ENCODE measurements at regions not wholly inside any gene's neighbourhood (a gene's known extent, or its start where the extent isn't known, plus 50 kb on each side); places are given as distances from the start of the nearest gene placed in this dataset.

GRCh38 chr2:144629935-144630334 is 110.0 kb upstream of the ZEB2 start:
- Histone ChIP-seq H2BK15ac (ENCODE audit: low read depth, poor library complexity, severe bottlenecking) (no peak overlapping the region), H3K14ac (ENCODE audit: low read length in 2 of 2) (no peak overlapping the region), H3K27me3 (ENCODE audit: control insufficient read depth in 1 of 2, insufficient read depth in 1 of 2, low read length in 2 of 2) (no peaks in the 10 kb centered on the region), H3K4me2 (ENCODE audit: low read length, poor library complexity, severe bottlenecking) (no peak overlapping the region), H3K27ac (ENCODE audit: low read length, poor library complexity, severe bottlenecking) (no peak overlapping the region), H2BK12ac (ENCODE audit: low read length in 2 of 2) (no peak overlapping the region), H3K9ac (ENCODE audit: low read length) (no peak overlapping the region), H3K4me3 (ENCODE audit: insufficient read depth in 1 of 2, low read depth in 1 of 2, low read length in 2 of 2) (no peak overlapping the region), H3K9me3 (ENCODE audit: control insufficient read depth, low read length) (no peaks in the 10 kb centered on the region), H2BK120ac (ENCODE audit: low read depth, low read length) (no peak overlapping the region), H3K4me1 (ENCODE audit: control insufficient read depth, insufficient read depth, low read depth, low read length) (no peaks in the 10 kb centered on the region), H4K91ac (ENCODE audit: low read length) (no peak overlapping the region), H3K36me3 (ENCODE audit: control insufficient read depth in 1 of 2, insufficient read depth in 2 of 2, low read depth in 1 of 2, low read length in 2 of 2) (no peaks in the 10 kb centered on the region), H3K23ac (ENCODE audit: low read length in 2 of 2) (no peak overlapping the region), H4K8ac (ENCODE audit: low read length) (no peak overlapping the region), H2AFZ (ENCODE audit: low read depth, low read length) (no peak overlapping the region), H2AK5ac (ENCODE audit: low read length, severe bottlenecking) (no peak overlapping the region), H3K4ac (ENCODE audit: low read depth in 1 of 2, low read length in 2 of 2) (no peak overlapping the region), H2BK5ac (ENCODE audit: low read depth, low read length, poor library complexity, severe bottlenecking) (no peak overlapping the region), H3K79me1 (replicated peaks; ENCODE audit: low read length, poor library complexity, severe bottlenecking) (no peaks in the 10 kb centered on the region), H3K18ac (ENCODE audit: low read depth in 1 of 2, low read length in 2 of 2) (no peak overlapping the region)
- no peak for DNase-seq

- H3K14ac ChIP-seq (ENCODE audit: low read length in 2 of 2), result no peak overlapping the region
- H2AFZ ChIP-seq (ENCODE audit: low read depth, low read length), result no peak overlapping the region
- no peak overlapping the region for H4K91ac ChIP-seq (ENCODE audit: low read length)
- H3K36me3 ChIP-seq (ENCODE audit: control insufficient read depth in 1 of 2, insufficient read depth in 2 of 2, low read depth in 1 of 2, low read length in 2 of 2), result no peaks in the 10 kb centered on the region
- H4K8ac ChIP-seq (ENCODE audit: low read length), result no peak overlapping the region
- no peak overlapping the region for H3K27ac ChIP-seq (ENCODE audit: low read length, poor library complexity, severe bottlenecking)
- H3K79me1 ChIP-seq (replicated peaks; ENCODE audit: low read length, poor library complexity, severe bottlenecking), result no peaks in the 10 kb centered on the region
- no peaks in the 10 kb centered on the region for H3K4me1 ChIP-seq (ENCODE audit: control insufficient read depth, insufficient read depth, low read depth, low read length)
- no peak overlapping the region for H2BK120ac ChIP-seq (ENCODE audit: low read depth, low read length)
- no peak overlapping the region for H3K4me2 ChIP-seq (ENCODE audit: low read length, poor library complexity, severe bottlenecking)
- H2BK5ac ChIP-seq (ENCODE audit: low read depth, low read length, poor library complexity, severe bottlenecking), result no peak overlapping the region
- no peaks in the 10 kb centered on the region for H3K27me3 ChIP-seq (ENCODE audit: control insufficient read depth in 1 of 2, insufficient read depth in 1 of 2, low read length in 2 of 2)
- H3K18ac ChIP-seq (ENCODE audit: low read depth in 1 of 2, low read length in 2 of 2), result no peak overlapping the region
- H2BK12ac ChIP-seq (ENCODE audit: low read length in 2 of 2), result peak overlapping the region in 1 of 2 experiments; percentile 63
- no peak overlapping the region for H3K23ac ChIP-seq (ENCODE audit: low read length in 2 of 2)
- H3K4me3 ChIP-seq (ENCODE audit: insufficient read depth in 1 of 2, low read depth in 1 of 2, low read length in 2 of 2), result no peak overlapping the region
- H3K9me3 ChIP-seq (ENCODE audit: control insufficient read depth, low read length), result no peaks in the 10 kb centered on the region
- H2BK15ac ChIP-seq (ENCODE audit: low read depth, poor library complexity, severe bottlenecking), result no peak overlapping the region
- DNase-seq, result no peak
- no peak overlapping the region for H2AK5ac ChIP-seq (ENCODE audit: low read length, severe bottlenecking)
- no peak overlapping the region for H3K9ac ChIP-seq (ENCODE audit: low read length)
- H3K4ac ChIP-seq (ENCODE audit: low read depth in 1 of 2, low read length in 2 of 2), result no peak overlapping the region
These were observed 108.6 kb upstream of the ZEB2 start for GRCh38 chr2:144628566-144628965.

- WGBS, result 89% methylated on average over 4 of the region's 5 CpGs
- H2AK5ac ChIP-seq (ENCODE audit: low read length, severe bottlenecking), result no peak overlapping the region
These were observed 105.7 kb upstream of the ZEB2 start for GRCh38 chr2:144625626-144626025.

GRCh38 chr2:144625226-144625625 is 105.3 kb upstream of the ZEB2 start:
- WGBS, result 94% methylated on average over 2 of the region's 3 CpGs
- H3K14ac ChIP-seq (ENCODE audit: low read length in 2 of 2), result no peak overlapping the region
- H3K4ac ChIP-seq (ENCODE audit: low read depth in 1 of 2, low read length in 2 of 2), result no peak overlapping the region
- H4K8ac ChIP-seq (ENCODE audit: low read length), result no peak overlapping the region
- no peaks in the 10 kb centered on the region for H3K79me1 ChIP-seq (replicated peaks; ENCODE audit: low read length, poor library complexity, severe bottlenecking)
- no peak overlapping the region for H2AFZ ChIP-seq (ENCODE audit: low read depth, low read length)
- no peak overlapping the region for H3K9ac ChIP-seq (ENCODE audit: low read length)
- no peak overlapping the region for H2BK12ac ChIP-seq (ENCODE audit: low read length in 2 of 2)
- H3K27ac ChIP-seq (ENCODE audit: low read length, poor library complexity, severe bottlenecking), result no peak overlapping the region
- H3K9me3 ChIP-seq (ENCODE audit: control insufficient read depth, low read length), result peaks cover 6% of the 10 kb centered on the region
- no peak overlapping the region for H2BK120ac ChIP-seq (ENCODE audit: low read depth, low read length)
- no peak overlapping the region for H2BK5ac ChIP-seq (ENCODE audit: low read depth, low read length, poor library complexity, severe bottlenecking)
- H3K4me1 ChIP-seq (ENCODE audit: control insufficient read depth, insufficient read depth, low read depth, low read length), result no peaks in the 10 kb centered on the region
- H3K23ac ChIP-seq (ENCODE audit: low read length in 2 of 2), result no peak overlapping the region
- H3K4me2 ChIP-seq (ENCODE audit: low read length, poor library complexity, severe bottlenecking), result no peak overlapping the region
- H3K18ac ChIP-seq (ENCODE audit: low read depth in 1 of 2, low read length in 2 of 2), result no peak overlapping the region
- no peak for DNase-seq
- no peak overlapping the region for H4K91ac ChIP-seq (ENCODE audit: low read length)
- no peak overlapping the region for H2AK5ac ChIP-seq (ENCODE audit: low read length, severe bottlenecking)
- H3K27me3 ChIP-seq (ENCODE audit: control insufficient read depth in 1 of 2, insufficient read depth in 1 of 2, low read length in 2 of 2), result no peaks in the 10 kb centered on the region
- H3K36me3 ChIP-seq (ENCODE audit: control insufficient read depth in 1 of 2, insufficient read depth in 2 of 2, low read depth in 1 of 2, low read length in 2 of 2), result no peaks in the 10 kb centered on the region
- H2BK15ac ChIP-seq (ENCODE audit: low read depth, poor library complexity, severe bottlenecking), result no peak overlapping the region
- no peak overlapping the region for H3K4me3 ChIP-seq (ENCODE audit: insufficient read depth in 1 of 2, low read depth in 1 of 2, low read length in 2 of 2)

More at GRCh38 chr2:144625626-144626025, 105.7 kb upstream of the ZEB2 start:
- Histone ChIP-seq H3K36me3 (ENCODE audit: control insufficient read depth in 1 of 2, insufficient read depth in 2 of 2, low read depth in 1 of 2, low read length in 2 of 2) (no peaks in the 10 kb centered on the region), H3K9me3 (ENCODE audit: control insufficient read depth, low read length) (peaks cover 6% of the 10 kb centered on the region), H3K18ac (ENCODE audit: low read depth in 1 of 2, low read length in 2 of 2) (no peak overlapping the region), H3K9ac (ENCODE audit: low read length) (no peak overlapping the region), H2BK120ac (ENCODE audit: low read depth, low read length) (no peak overlapping the region), H3K4me1 (ENCODE audit: control insufficient read depth, insufficient read depth, low read depth, low read length) (no peaks in the 10 kb centered on the region), H2BK5ac (ENCODE audit: low read depth, low read length, poor library complexity, severe bottlenecking) (no peak overlapping the region), H2BK12ac (ENCODE audit: low read length in 2 of 2) (no peak overlapping the region), H4K91ac (ENCODE audit: low read length) (no peak overlapping the region), H2AFZ (ENCODE audit: low read depth, low read length) (no peak overlapping the region), H3K23ac (ENCODE audit: low read length in 2 of 2) (no peak overlapping the region), H4K8ac (ENCODE audit: low read length) (no peak overlapping the region), H3K4ac (ENCODE audit: low read depth in 1 of 2, low read length in 2 of 2) (no peak overlapping the region), H3K4me3 (ENCODE audit: insufficient read depth in 1 of 2, low read depth in 1 of 2, low read length in 2 of 2) (no peak overlapping the region), H3K27ac (ENCODE audit: low read length, poor library complexity, severe bottlenecking) (no peak overlapping the region), H3K27me3 (ENCODE audit: control insufficient read depth in 1 of 2, insufficient read depth in 1 of 2, low read length in 2 of 2) (no peaks in the 10 kb centered on the region), H2BK15ac (ENCODE audit: low read depth, poor library complexity, severe bottlenecking) (no peak overlapping the region), H3K14ac (ENCODE audit: low read length in 2 of 2) (no peak overlapping the region), H3K79me1 (replicated peaks; ENCODE audit: low read length, poor library complexity, severe bottlenecking) (no peaks in the 10 kb centered on the region), H3K4me2 (ENCODE audit: low read length, poor library complexity, severe bottlenecking) (no peak overlapping the region)
- no peak for DNase-seq
